DND-41 (cell line): ENCODE measurements at regions not wholly inside any gene's neighbourhood (a gene's known extent, or its start where the extent isn't known, plus 50 kb on each side); places are given as distances from the start of the nearest gene placed in this dataset.

Source experiments
- ATAC-seq: fragments of 200-7000 bp; cut with Tn5 transposase; 3 replicates; pipeline ENCODE4 v1.9.1; 2021; ENCODE audit warnings: low read depth; ENCODE audit not compliant: insufficient read depth
- DNase-seq: peaks from one replicate; pipeline ENCODE4 v3.0.0-alpha.2; 2020
- H2AFZ ChIP-seq: 2 replicates; pipeline ENCODE4 v1.6.0; 2012; ENCODE audit warnings: low read depth, low read length
- H3K27ac ChIP-seq: 2 replicates; pipeline ENCODE4 v1.5.1; 2012; ENCODE audit warnings: low read length, inconsistent platforms
- H3K27me3 ChIP-seq: fragments of 200-600 bp; sonication (generic); 2 replicates; pipeline ENCODE4 v1.6.0; 2012; ENCODE audit warnings: low read length, mild to moderate bottlenecking, inconsistent platforms; ENCODE audit not compliant: insufficient read depth, poor library complexity
- H3K36me3 ChIP-seq: 2 replicates; pipeline ENCODE4 v1.5.1; 2012; ENCODE audit warnings: low read length, inconsistent platforms; ENCODE audit not compliant: insufficient read depth
- H3K4me1 ChIP-seq: 2 replicates; pipeline ENCODE4 v1.5.1; 2012; ENCODE audit warnings: mild to moderate bottlenecking, low read length; ENCODE audit not compliant: insufficient read depth
- H3K4me2 ChIP-seq: 2 replicates; pipeline ENCODE4 v1.6.0; 2012; ENCODE audit warnings: mild to moderate bottlenecking, moderate library complexity, low read length, inconsistent platforms; ENCODE audit not compliant: insufficient read depth
- H3K4me3 ChIP-seq, 2 experiments: fragments of 200-600 bp in 1 of 2; shearing (Covaris generic) in 1 of 2; 2 replicates each; pipeline ENCODE4 v1.5.1; 2012 to 2016; ENCODE audit warnings: inconsistent platforms in 2 of 2, low read length in 2 of 2, mild to moderate bottlenecking in 2 of 2, low read depth in 1 of 2, moderate library complexity in 1 of 2
- H3K79me2 ChIP-seq: 2 replicates; pipeline ENCODE4 v1.6.0; 2012; ENCODE audit warnings: low read length, inconsistent platforms; ENCODE audit not compliant: insufficient read depth
- H3K9ac ChIP-seq: 2 replicates; pipeline ENCODE4 v1.6.0; 2012; ENCODE audit warnings: low read depth, mild to moderate bottlenecking, inconsistent platforms, low read length, moderate library complexity
- H3K9me3 ChIP-seq: 2 replicates; pipeline ENCODE4 v1.5.1; 2012; ENCODE audit warnings: low read length, moderate library complexity, mild to moderate bottlenecking, inconsistent platforms; ENCODE audit not compliant: insufficient read depth, severe bottlenecking
- H4K20me1 ChIP-seq: 2 replicates; pipeline ENCODE4 v1.6.0; 2012; ENCODE audit warnings: low read length; ENCODE audit not compliant: insufficient read depth
- EZH2 ChIP-seq: IDR thresholded peaks from 3 replicates; pipeline ENCODE4 v1.6.1; 2012; ENCODE audit warnings: borderline replicate concordance, low read depth, mild to moderate bottlenecking, moderate library complexity, low read length, inconsistent platforms; ENCODE audit not compliant: severe bottlenecking
- TF ChIP-seq, protein P1 (sequence below): IDR thresholded peaks from 2 replicates; pipeline ENCODE4 v1.5.1; 2012; ENCODE audit warnings: borderline replicate concordance, low read length, moderate library complexity, mild to moderate bottlenecking; ENCODE audit not compliant: poor library complexity, severe bottlenecking; ENCODE audit errors: extremely low read depth

DNA sequence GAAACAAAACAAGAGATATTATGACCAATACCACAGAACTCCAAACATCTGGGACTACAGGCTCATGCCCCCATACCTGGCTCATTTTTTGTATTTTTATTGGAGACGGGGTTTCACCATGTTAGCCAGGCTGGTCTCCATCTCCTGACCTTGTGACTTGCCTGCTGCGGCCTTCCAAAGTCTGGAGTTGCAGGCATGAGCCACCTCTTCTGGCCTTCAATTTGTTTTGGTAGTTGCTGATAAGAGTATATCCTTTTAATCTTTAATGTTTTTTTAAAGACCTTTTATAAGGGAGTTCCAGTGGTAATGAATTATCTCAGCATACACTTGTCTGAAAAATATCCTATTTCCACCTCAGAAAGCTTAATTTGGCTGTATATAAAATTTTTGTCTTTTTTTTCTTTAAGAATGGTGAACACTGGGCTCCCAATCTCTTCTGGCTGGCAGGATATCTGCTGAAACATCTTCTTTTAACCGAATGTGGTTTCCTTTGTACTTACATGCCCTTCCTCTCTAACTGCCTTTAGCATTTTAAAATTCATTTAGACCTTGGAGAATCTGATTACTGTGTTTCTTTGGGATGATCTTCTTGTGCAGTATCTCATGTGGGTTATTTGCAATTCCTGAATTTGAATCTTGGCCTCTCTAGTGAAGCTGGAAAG lies 112.1 kb upstream of the KDM5D start:
- no peaks in the 10 kb centered on the region for H3K27me3 ChIP-seq
- no peaks in the 10 kb centered on the region for H3K79me2 ChIP-seq
- H3K27ac ChIP-seq: peak overlapping the region; percentile 98
- H3K4me2 ChIP-seq: peak overlapping the region; percentile 53
- ATAC-seq: peak; percentile 96
- peak; percentile 29 for DNase-seq
- H3K9me3 ChIP-seq: no peaks in the 10 kb centered on the region
- peak overlapping the region; percentile 55 for H3K9ac ChIP-seq
- no peaks in the 10 kb centered on the region for H4K20me1 ChIP-seq
- no peaks in the 10 kb centered on the region for H3K36me3 ChIP-seq
- TF ChIP-seq, protein P1, sequence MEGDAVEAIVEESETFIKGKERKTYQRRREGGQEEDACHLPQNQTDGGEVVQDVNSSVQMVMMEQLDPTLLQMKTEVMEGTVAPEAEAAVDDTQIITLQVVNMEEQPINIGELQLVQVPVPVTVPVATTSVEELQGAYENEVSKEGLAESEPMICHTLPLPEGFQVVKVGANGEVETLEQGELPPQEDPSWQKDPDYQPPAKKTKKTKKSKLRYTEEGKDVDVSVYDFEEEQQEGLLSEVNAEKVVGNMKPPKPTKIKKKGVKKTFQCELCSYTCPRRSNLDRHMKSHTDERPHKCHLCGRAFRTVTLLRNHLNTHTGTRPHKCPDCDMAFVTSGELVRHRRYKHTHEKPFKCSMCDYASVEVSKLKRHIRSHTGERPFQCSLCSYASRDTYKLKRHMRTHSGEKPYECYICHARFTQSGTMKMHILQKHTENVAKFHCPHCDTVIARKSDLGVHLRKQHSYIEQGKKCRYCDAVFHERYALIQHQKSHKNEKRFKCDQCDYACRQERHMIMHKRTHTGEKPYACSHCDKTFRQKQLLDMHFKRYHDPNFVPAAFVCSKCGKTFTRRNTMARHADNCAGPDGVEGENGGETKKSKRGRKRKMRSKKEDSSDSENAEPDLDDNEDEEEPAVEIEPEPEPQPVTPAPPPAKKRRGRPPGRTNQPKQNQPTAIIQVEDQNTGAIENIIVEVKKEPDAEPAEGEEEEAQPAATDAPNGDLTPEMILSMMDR: no peak
- no peak for TF ChIP-seq EZH2
- no peak overlapping the region for H3K4me3 ChIP-seq
- peaks cover 36% of the 10 kb centered on the region for H3K4me1 ChIP-seq
- H2AFZ ChIP-seq: peak overlapping the region; percentile 39; the same call in 1 of the 2 replicates

DNA sequence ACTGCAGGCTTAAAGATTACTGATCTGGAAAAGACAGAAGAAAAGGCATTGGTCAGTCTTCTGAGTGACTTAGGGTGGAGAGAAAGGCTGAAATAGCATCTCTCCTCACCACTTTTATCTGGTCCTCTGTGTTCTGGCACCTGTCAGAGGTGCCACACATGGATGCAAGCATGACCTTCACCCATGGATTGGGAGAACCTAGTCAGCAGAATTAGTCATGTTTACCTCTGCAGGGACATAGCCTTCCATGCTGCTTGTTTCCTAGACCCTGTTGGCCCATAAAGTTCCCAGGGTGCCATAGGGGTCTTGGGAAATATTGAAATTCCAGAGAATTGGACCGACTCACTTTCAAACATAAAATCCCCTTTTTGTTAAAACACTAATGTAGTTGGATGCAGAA lies 98.4 kb upstream of the KDM5D start:
- Histone ChIP-seq H4K20me1 (no peaks in the 10 kb centered on the region), H3K4me2 (no peak overlapping the region), H3K27ac (no peak overlapping the region), H2AFZ (no peak overlapping the region), H3K36me3 (peaks cover 6% of the 10 kb centered on the region; the same call in 1 of the 2 replicates), H3K79me2 (no peaks in the 10 kb centered on the region), H3K9me3 (peaks cover 33% of the 10 kb centered on the region), H3K4me1 (no peaks in the 10 kb centered on the region), H3K9ac (no peak overlapping the region), H3K27me3 (no peaks in the 10 kb centered on the region), H3K4me3 (no peak overlapping the region)
- no peak for ATAC-seq
- DNase-seq: no peak
- no peak for TF ChIP-seq EZH2
- TF ChIP-seq, protein P1: no peak

DNA sequence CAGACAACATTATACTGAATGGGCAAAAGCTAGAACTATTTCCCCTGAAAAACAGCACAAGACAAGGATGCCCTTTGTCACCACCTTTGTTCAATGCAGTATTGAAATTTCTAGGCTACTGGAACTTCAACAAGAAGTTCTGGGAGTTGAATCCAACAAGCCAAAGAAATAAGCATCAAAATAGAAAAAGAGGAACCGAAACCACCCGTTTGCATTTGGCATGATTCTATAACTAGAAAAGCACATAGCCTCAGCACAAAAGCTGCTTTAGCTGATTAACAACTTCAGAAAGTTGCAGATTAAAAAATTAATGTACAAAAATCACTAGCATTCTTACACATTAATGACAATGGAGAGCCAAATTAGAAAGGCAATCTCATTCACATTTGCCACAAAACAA lies 79.6 kb upstream of the KDM5D start:
- H3K79me2 ChIP-seq: no peaks in the 10 kb centered on the region
- ATAC-seq: no peak

More for the DNA sequence above, 79.6 kb upstream of the KDM5D start:
- Histone ChIP-seq H3K27ac (no peak overlapping the region), H3K36me3 (no peaks in the 10 kb centered on the region), H3K4me1 (peaks cover 23% of the 10 kb centered on the region), H3K9ac (no peak overlapping the region), H3K4me2 (no peak overlapping the region), H3K27me3 (no peaks in the 10 kb centered on the region), H4K20me1 (no peaks in the 10 kb centered on the region), H3K9me3 (no peaks in the 10 kb centered on the region), H3K4me3 (no peak overlapping the region), H2AFZ (no peak overlapping the region)
- DNase-seq: no peak
- TF ChIP-seq, protein P1: no peak
- no peak for TF ChIP-seq EZH2
